Limb (tissue), 2 donors: ENCODE measurements at regions not wholly inside any gene's neighbourhood (a gene's known extent, or its start where the extent isn't known, plus 50 kb on each side); places are given as distances from the start of the nearest gene placed in this dataset.

Experiments used
- DNase-seq, 2 donors: peaks; one replicate each; pipeline ENCODE4 v3.0.0-alpha.2; 2016; ENCODE audit errors: extremely low spot score in 2 of 2

- DNase-seq = no peak
These were observed 1548.8 kb upstream of the LRRTM1 start for GRCh38 chr2:81853341-81853740.

GRCh38 chr2:81852651-81853050 lies 1548.1 kb upstream of the LRRTM1 start:
- DNase-seq = no peak

- DNase-seq = no peak
These were observed 1535.2 kb upstream of the LRRTM1 start for GRCh38 chr2:81839780-81840179.

- no peak for DNase-seq
These were observed 1530.9 kb upstream of the LRRTM1 start for GRCh38 chr2:81835321-81836000.

- no peak for DNase-seq
These were observed 1482.3 kb upstream of the LRRTM1 start for GRCh38 chr2:81786811-81787210.

- peak in 1 of 2 donors; percentile 17 for DNase-seq
These were observed 1462.8 kb upstream of the LRRTM1 start for GRCh38 chr2:81767187-81767912.

GRCh38 chr2:81747481-81748070 lies 1443.0 kb upstream of the LRRTM1 start:
- no peak for DNase-seq

- DNase-seq = no peak
These were observed 1435.4 kb upstream of the LRRTM1 start for GRCh38 chr2:81739966-81740365.

GRCh38 chr2:81734981-81735380 lies 1430.4 kb upstream of the LRRTM1 start:
- no peak for DNase-seq

GRCh38 chr2:81714817-81715216 lies 1410.3 kb upstream of the LRRTM1 start:
- no peak for DNase-seq

- DNase-seq = no peak
These were observed 1402.3 kb upstream of the LRRTM1 start for GRCh38 chr2:81706856-81707255.

- no peak for DNase-seq
These were observed 1399.3 kb upstream of the LRRTM1 start for GRCh38 chr2:81703831-81704230.

GRCh38 chr2:81692566-81692965 lies 1388.0 kb upstream of the LRRTM1 start:
- no peak for DNase-seq

GRCh38 chr2:81675641-81676040 lies 1371.1 kb upstream of the LRRTM1 start:
- no peak for DNase-seq

GRCh38 chr2:81672923-81673322 lies 1368.4 kb upstream of the LRRTM1 start:
- no peak for DNase-seq

GRCh38 chr2:81672516-81672915 lies 1368.0 kb upstream of the LRRTM1 start:
- no peak for DNase-seq

- no peak for DNase-seq
These were observed 1366.3 kb upstream of the LRRTM1 start for GRCh38 chr2:81670885-81671284.

- no peak for DNase-seq
These were observed 1356.5 kb upstream of the LRRTM1 start for GRCh38 chr2:81661081-81661480.

GRCh38 chr2:81658227-81658626 lies 1353.7 kb upstream of the LRRTM1 start:
- DNase-seq = no peak

- DNase-seq = no peak
These were observed 1345.8 kb upstream of the LRRTM1 start for GRCh38 chr2:81650048-81650971.

GRCh38 chr2:81648806-81649205 lies 1344.3 kb upstream of the LRRTM1 start:
- no peak for DNase-seq

GRCh38 chr2:81648370-81648769 lies 1343.8 kb upstream of the LRRTM1 start:
- no peak for DNase-seq
